Sciatic nerve (tissue), 2 donors: ENCODE measurements at regions not wholly inside any gene's neighbourhood (a gene's known extent, or its start where the extent isn't known, plus 50 kb on each side); places are given as distances from the start of the nearest gene placed in this dataset.
"Not testable (repeated sequence)": the region's sequence is repeated elsewhere in the genome, so short reads cannot be mapped to it uniquely, and the experiment has no call there.

ENCODE experiments used
- ATAC-seq: fragments of 200-7000 bp; cut with Tn5 transposase; one replicate; pipeline ENCODE4 v1.9.1; 2020; ENCODE audit warnings: mild to moderate bottlenecking, moderate library complexity
- DNase-seq: peaks from one replicate; pipeline ENCODE4 v3.0.0-alpha.2; 2020; ENCODE audit warnings: low spot score
- intact Hi-C: fragments of 100-400 bp; cut with DNase I; formaldehyde crosslinking; loops from one replicate; pipeline ENCODE4 v1.14.2; 2022
- donor health status: DM: no; HTN: no; CAD: no.
- donor health status: DM: no; HTN: no; CAD: no.

DNA sequence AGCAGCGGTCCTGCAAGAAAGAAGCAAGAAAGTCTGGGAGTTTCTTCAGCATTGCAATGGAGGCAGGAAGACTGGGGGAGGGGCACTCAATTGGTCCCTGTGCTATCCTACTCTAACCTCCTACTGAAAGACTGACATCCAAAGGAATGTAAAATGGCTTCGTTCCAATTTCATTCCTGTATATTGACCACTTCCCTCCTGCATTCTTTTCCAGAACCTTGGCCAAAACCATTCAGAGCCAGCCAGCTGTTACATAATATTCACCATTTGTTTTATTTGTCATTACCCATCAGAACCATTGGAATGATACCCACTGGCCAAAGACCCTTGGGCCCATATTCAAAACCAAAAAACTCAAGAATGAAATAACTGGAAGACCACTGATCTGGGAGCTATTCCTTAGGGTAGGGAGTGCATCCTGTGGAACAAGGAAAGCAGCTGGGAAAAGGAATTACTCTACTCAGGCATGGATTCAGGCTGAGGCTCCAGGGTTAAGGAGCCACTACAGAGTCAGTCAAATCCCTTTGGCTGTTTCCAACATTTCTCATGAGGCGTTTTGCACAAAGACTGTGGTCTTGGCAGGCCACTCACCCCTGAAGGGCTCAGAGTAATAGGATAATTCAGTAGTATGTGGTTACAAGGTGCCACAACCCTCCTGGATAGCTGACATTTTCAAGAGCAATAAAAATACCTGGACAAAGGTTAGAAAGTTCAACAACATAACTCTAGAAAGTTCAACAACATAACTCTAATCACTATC is 148.7 kb upstream of the SLC1A3 start:
- intact Hi-C loops = no loop called here
- DNase-seq = no peak
- ATAC-seq = no peak

DNA sequence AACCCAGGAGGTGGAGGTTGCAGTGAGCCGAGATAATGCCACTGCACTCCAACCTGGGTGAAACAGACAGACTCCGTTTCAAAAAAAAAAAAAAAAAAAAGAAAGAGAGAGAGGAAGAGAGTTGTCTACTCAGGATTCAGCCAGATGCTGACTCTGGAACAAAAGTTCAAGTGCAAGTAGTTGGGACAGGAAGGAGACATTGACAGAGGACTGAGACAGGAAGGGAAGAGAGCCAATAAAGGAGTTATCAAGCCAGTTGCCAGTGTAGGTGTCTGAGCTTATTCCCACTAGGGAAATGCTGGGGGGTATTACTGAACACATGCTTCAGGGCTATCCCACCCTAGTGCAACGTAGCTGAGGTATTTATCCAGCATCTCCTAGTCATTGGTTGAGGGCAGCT is 147.7 kb upstream of the SLC1A3 start:
- DNase-seq = no peak
- intact Hi-C loops = no loop called here
- ATAC-seq = no peak

DNA sequence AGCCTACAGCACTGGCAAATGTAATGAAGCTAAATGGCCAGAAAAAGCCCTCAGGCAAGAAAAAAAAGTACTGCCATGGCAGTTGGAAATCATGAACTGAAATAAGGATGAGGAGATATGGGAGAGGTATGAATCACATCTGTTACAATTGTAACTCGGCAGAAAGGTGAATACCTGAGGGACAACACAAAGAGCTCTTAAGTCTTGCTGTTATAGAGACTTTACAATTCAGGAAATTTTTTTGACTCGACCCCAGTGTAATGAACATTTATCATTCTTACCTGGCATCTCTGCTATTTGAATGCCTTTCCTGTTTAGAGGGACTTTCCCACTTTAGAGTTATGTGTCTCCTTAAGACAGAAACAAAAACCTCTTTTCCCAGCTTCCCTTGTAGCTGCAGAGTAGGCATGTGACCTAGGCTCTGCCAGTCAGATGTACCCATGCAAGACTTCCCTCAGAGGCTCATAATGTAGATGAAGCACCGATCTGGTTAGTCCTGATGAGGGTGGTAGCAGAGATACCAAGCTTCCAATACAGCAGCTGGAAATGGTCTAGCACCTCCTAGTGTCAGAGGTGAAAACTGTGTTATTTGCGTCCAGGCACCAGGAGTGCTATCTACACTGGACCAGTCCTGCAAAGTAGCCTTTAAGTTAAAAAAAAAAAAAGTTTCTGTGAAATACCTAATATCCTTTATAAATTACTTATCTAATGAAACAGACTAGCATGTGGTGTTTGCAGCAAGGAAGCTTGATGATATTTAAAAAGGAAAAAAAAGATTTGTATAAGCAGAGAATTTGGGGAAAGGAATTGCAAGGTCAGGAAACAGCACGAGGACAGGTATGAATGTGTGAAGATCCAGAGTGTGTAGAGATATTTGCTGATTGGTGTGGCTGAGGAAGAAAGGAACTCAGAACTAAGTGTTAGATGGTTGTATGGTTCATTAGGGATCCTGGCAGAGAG is 146.9 kb upstream of the SLC1A3 start:
- DNase-seq = no peak
- no peak for ATAC-seq
- intact Hi-C loops = no loop called here

DNA sequence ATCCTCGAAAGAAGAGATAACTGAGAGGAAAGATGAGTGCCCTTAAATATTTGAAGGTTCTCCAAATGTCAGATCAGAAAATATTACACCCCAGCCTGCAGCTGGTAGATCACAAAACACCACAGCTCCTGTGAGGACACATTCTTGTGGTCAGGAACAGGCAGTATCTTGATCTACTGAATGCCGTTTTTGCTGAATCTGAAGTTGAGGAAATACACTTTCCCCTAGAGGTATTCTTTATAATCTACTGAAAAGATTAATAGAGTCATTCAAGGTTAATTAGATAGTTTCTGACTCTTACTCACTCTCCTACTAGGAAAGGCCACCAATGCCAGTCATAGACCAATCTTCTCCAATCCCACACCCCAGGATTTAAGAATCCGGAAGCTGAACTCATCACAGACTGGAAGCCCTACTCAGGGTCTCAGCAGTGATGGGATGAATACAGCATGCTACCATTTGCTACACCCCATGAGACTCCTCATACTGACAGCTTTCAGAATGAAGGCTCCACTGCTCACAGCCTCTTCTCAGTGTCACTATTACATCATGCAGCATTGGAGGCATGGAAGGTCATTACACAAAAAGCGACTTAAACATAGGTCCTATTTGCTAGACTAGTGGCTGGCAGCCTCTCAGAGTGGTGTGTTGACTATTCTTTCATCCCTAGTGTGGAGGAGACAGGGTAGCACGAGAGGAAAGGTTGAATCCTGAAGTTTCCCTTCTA is 143.9 kb upstream of the SLC1A3 start:
- no peak for ATAC-seq
- intact Hi-C loops = no loop called here
- DNase-seq = no peak

DNA sequence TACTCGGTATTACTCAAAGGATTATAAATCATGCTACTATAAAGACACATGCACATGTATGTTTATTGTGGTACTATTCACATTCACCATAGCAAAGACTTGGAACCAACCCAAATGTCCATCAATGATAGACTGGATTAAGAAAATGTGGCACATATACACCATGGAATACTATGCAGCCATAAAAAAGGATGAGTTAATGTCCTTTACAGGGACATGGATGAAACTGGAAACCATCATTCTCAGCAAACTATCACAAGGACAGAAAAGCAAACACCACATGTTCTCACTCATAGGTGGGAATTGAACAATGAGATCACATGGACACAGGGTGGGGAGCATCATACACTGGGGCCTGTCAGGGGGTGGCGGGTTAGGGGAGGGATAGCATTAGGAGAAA is 130.5 kb upstream of the SLC1A3 start:
- intact Hi-C loops, ATAC-seq, DNase-seq: not testable (repeated sequence)

DNA sequence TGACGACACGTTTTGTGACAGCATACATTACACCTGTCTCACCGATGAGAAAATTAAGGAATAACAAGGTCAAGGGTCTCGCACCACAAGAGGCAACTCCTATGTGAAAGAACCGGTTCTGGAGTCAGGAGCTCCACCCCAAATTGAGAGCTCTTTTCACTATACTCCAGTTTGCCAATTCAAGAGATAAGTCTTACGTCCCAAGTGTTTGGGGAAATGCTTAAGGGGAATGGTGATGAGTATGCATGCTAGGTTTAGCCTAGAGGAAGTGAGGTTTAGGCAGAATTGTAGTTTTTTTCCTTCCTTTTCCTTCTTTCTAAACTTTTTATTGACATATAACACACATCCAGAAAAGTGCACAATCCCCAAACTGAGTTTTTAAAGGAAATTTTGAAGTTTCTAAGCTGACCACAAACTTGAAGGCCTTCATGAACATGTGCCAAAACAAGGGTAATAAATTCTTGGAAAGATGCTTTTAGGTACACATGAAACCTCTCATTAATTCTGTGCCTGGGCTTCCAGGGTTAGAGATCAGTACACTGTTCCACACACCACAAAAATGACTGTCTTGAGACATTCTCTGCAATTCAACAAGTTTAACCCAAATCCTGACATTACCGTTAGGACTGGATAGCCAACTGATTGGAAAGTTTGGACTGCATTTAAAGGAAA is 127.6 kb upstream of the SLC1A3 start:
- no peak for ATAC-seq
- intact Hi-C loops = no loop called here
- DNase-seq = no peak

DNA sequence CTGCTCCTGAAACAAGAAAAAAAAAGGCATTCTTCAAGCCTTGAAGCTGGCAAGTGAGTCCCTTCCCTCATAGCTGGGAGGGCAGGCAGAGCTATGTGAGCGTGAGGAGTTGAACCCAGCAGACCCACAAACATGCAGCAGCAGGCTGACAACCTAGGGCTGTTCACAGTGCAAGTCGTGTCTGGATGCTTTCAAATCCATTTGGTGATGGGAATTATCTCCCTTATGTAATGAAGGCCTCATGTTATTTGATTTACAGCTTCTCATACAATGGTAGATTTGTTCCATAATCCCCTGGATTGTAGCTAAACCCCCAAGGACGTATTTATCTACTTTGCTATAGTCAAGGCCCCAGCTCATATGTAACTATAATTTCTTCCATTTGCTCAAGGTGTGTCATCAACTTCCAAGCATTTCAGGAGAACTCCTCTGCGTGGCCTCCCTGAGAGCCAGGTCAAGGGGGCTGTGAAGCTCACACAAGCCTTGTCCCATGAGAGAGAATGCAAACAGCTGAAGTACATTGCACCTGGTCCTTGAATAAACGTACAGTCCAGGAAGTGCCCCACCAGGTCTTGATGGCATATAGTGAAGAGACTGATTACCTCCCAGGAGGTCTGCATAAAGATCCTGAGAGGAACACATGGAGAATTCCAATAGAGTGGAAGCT is 124.8 kb upstream of the SLC1A3 start:
- no peak for ATAC-seq
- intact Hi-C loops = no loop called here
- no peak for DNase-seq

DNA sequence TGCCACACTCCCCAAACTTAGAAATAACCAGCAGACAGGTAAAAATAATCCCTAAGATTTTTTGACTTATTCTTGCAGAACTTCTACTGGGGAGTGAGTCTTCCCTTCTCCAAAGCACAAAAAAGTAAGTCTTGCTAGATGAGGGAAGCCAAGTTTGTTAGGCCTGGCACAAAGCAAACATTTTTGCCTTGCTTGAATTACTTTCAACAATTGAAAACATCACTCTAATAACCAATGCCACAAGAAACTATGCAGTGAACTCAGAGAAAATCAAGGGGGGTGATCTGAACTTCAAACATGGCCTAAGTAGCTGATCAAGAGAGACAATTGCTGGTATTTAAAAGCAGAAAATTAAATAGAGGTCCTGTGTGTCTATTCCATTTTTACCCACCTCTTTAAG is 123.6 kb upstream of the SLC1A3 start:
- ATAC-seq = no peak
- DNase-seq = no peak
- intact Hi-C loops = no loop called here

DNA sequence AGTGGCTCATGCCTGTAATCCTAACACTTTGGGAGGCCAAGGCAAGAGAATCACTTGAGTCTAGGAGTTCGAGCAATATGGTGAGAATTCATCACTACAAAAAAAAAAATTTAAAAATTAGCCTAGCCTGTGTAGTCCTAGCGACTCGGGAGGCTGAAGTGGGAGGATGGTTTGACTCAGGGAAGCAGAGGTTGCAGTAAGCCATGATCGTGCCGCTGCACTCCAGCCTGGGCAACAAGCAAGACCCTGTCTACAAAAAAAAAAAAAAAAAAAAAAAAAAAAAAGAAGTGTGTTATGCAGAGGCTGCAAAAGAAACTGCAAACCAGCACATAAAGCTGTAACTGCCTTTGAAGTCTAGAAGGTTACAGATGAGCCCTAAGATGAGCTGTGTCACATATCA is 116.9 kb upstream of the SLC1A3 start:
- ATAC-seq (no peak), DNase-seq (no peak)
- intact Hi-C loops = no loop called here

DNA sequence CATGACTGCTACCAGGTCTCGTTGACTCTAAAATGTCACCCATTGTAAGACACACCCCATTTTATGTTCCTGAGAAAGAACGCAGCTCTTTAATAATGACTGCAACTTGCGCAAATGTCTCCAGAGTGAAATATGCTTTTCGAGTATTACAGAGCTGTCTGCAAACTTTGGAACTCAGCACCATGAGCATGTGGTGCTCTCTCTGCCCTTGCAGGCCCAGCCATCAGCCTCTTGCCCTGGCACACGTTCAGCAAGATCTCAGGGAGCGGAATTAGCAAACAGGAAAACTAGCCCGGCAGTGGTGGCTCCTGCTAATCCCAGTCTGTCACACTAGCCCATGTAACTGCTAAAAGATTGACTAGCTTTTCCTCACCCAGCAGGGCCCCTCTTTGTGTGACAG is 114.5 kb upstream of the SLC1A3 start:
- intact Hi-C loops = no loop called here
- ATAC-seq = peak; percentile 52
- DNase-seq = no peak

DNA sequence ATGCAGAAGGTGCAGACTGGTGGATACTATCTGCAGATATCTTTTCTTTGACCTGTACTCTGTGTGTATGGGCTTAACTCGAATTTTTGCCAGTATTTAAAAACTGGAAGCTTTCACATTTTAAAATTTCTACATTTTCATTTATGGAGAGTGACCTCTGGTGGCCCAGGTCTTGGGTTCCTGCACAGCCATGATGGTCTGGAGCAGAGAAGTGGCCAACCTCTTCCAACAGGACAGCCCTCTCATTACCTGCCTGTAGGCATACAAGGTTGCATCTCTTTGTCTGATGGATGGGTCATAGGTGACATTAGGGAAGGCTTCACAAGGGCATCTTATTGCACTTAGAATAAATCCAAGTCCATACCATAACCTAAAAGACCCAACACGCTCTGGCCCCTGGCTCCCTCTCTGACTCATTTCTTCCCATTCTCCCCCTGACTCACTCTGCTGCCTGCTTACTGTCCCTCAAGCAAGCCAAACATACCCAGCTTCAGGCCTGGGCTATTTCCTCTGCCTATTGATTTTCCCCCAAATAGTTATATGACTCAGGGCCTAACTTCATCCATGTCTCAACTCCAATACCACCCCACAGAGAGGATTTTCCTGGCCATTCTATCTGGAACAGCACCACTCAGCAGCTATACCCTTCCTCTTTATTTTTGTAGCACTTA is 113.3 kb upstream of the SLC1A3 start:
- no peak for DNase-seq
- intact Hi-C loops = no loop called here
- ATAC-seq = no peak

DNA sequence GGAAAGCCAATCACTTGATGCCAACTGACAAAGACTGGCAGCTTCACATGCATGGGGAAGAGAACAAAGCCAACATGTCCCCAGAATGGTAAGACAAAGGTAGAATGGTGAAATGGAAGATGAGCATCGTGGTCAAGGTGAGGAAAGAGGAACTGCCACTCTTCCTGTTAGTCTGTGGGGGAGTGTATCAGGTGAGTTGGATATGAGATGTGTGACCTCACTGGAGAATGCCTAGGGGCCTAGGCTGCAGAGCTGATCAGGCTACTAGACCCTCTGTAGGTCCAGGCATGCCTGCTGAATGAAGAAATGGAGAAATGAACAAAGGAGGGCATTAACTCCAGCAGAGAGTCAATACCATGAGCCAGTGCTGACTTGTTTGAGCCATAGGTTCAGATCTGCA is 112.4 kb upstream of the SLC1A3 start:
- intact Hi-C loops = no loop called here
- ATAC-seq (no peak), DNase-seq (no peak)

DNA sequence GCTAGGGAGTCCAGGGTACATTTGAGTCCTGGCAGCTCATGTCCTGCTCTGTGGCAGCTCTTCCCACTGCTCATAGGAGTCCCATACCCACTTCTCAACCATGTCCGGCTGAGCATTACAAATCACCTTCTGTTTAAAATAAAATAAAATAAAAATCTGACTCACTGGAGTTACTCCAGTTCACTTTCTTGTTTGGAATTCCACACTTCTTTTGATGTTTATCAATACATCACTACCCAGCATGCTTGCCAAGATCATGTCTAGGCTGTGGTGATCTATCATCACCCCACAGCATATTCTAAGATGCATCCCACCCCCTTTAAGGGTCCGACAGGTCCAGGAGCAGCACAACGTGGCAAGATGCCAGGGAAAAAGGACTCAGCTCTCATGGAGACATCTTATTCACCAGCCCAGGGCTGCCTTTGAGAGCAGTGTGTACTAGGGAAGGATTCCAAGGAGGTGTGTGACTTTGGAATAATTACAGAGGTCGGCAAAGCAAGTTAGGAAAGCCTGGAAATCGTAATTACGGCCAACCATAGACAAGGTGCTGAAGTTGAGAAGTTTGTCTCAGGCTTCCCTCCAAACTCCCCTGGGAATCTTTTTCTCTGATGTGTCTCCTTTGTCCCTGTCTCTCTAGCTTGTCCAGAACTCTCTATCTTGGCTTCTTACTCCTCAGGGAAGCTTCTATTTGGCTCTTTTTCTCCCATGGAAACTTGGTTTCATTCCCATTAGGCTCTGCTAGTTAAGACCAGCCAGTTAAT is 111.4 kb upstream of the SLC1A3 start:
- intact Hi-C loops = no loop called here
- DNase-seq (no peak), ATAC-seq (peak; percentile 50)

DNA sequence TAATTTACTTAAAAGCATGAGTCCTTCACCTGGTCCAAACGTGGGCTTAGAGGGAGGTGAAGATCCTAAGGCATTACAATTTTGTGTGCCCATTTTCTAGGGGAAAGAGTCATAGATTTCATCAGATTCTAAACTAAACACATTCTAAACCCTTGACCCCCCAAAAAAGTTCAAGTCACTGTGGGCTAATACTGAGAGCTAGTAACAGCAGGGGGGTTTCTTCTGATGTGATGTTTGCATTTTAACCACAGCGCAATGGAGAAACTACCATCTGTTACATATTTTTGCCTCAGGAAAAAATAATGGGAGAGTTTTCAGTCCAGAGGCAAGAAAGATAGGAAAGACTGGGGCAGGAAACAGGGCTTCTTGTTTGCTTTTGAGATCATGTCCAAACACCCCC is 110.8 kb upstream of the SLC1A3 start:
- no peak for ATAC-seq
- intact Hi-C loops = no loop called here

DNA sequence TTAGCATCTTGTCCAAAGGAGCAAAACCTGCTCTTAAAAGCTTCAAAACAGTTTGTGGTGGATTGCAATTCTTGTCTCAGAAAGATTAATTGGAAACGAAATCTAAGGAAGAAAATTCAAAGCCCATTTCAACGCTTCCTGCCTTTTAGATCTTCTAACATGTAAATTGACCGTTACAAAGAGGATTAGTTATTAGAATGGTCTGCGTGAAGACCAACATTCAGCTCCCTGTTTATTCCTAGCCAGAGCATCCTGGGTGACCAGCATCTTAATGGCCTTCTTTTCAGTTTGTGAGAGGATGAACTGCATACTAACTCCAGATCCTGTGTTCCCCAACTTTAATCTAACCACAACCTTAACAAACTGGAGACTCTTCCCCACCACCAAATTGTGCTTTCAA is 109.9 kb upstream of the SLC1A3 start:
- intact Hi-C loops = no loop called here
- DNase-seq = no peak
- no peak for ATAC-seq

More for the DNA sequence above, 110.8 kb upstream of the SLC1A3 start:
- no peak for DNase-seq

DNA sequence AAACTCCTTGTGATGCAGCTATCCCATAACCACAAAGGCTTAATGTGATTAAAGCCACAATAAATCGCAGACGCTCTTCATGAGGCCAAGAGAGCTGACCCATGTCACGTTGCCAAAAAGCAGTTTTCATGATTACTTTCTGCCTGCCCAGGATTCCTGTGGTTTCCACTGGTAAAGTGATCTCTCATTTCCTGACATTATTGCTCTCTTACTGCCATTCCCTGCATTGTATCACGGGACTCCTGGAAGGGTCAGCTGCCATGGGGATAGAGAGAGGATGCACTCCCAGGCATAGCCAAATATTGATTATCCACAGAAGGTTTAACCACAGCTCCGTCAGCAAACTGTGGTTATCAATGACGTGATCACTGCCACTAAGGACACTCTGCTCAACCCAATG is 103.8 kb upstream of the SLC1A3 start:
- peak; percentile 74 for ATAC-seq
- intact Hi-C loops = no loop called here
- DNase-seq = no peak

DNA sequence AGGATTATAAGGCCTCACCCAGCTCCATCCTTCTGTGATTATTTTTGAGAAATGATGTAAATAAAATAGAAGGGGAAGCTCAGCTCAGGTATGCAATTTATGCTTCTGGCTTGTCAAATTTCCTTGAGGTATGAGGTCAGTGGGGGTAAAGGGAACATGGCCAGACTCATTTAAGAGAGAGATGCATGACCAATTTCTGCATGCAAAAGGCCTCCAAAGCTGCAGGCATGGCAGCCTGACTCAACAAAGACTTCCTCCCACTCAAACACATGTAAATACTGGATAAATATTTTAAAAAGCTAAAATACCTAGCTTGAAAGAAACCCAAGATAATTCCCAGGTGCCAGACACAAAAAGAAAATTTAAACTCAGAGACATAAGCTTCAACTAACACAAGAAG is 101.4 kb upstream of the SLC1A3 start:
- intact Hi-C loops = no loop called here
- DNase-seq = no peak
- ATAC-seq = no peak
